NCI-H2107 treated with DMSO at 0.1 percent for 48 hours (cell line): ENCODE measurements at regions not wholly inside any gene's neighbourhood (a gene's known extent, or its start where the extent isn't known, plus 50 kb on each side); places are given as distances from the start of the nearest gene placed in this dataset.

ENCODE experiments used
- DNase-seq: peaks from one replicate; lab custom pipeline; 2025; ENCODE audit not compliant: unreplicated experiment; lab: John Stamatoyannopoulos, UW

GRCh38 chr11:45556851-45557707, 108.3 kb downstream of the CHST1 start:
- DNase-seq = no peak

GRCh38 chr11:45554230-45554967, 111.0 kb downstream of the CHST1 start:
- no peak for DNase-seq

DNA sequence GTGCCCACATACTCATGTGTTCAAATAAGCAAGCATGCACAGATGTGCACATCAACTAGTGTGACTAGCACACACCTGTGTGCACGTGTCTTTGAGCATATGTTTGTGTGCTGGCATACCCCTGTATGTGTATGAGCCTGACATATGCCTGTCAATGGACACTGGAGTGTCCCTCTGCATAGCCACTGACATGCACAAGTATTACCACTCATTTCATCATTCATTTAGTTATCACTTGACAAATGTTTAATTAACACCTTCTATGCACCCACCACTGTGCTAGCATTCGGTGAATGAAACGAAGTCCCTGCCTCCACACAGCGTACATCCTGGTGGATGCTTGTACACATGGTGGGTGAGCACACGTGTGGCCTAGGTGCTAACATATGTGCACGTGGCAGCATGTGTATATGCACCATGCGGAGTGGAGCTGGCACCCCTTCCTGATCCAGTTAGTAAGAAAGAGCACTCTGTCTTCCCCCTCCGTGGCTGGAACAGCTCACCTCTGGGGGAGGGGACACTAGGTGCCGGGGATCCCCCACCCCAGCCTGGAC, 112.0 kb downstream of the CHST1 start:
- no peak for DNase-seq

GRCh38 chr11:45551191-45551713, 114.2 kb downstream of the CHST1 start:
- DNase-seq = no peak

- no peak for DNase-seq
Observed at GRCh38 chr11:45549257-45549656, 116.2 kb downstream of the CHST1 start.

DNA sequence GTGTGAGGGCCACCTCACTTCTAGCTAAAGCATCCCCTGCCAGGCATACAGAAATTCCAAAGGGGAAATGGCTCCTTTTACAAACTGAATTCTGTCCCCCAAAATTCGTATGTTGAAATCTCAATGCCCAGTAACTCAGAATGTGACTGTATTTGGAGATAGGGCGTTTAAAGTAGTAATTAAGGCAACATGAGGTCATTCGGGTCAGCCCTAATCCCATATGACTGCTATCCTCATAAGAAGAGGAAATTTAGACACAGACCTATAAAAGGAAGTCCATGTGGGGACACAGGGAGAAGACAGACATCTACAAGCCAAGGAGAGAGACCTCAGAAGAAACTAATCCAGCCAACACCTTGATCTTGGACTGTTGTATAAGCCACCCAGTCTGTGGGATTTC, 119.1 kb downstream of the CHST1 start:
- DNase-seq = no peak

DNA sequence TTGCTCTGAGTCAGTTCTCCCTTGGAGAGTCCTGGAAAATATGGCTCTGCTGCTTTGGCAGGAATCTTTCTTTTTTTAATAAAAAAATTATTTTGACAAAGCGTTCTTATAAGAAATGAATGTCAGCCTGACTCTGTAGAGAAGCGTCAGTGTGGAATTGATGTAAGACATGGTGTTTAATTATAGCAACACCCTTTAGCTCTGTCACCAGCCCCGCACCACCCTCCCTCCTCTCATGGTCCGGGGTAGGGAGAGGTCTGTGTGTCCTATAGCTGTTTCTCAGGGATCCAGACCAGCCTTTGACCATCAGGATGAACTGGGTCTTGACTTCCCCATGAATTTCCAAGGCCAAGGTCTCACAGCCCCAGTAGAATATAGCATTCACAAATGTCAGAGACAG, 120.6 kb downstream of the CHST1 start:
- no peak for DNase-seq

DNA sequence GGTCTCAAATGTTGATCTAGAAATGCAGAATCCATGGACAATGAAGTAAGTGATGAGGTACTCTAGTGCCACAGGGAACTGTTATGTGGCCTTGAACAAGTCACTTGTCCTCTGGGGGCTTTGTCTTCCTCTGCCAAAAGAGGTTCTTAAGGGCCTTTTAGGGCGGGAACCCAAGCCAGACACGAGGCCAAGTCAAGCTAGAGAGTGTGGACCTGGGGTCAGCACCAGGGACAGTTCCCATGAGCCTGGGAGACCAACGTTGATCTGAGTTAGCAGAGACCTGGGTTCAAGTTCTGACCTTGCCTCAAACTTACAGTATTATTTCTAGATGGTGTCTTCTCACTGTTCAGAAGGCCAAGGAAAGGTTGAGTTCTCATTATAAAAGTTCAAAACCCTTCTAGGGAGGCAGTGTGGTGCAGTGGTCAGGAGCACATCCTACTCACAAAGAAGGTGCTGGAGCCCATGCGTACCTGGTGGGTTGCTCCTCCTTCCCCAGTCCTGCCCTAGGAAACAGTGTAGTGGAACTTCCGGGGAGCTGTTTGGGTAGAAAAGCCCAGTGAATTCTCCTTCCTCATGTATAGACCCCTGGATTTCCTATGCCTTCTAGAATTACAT, 121.5 kb downstream of the CHST1 start:
- DNase-seq = no peak

- DNase-seq = no peak
Observed at GRCh38 chr11:45543081-45543480, 122.3 kb downstream of the CHST1 start.

GRCh38 chr11:45541693-45542434, 123.6 kb downstream of the CHST1 start:
- DNase-seq = no peak

DNA sequence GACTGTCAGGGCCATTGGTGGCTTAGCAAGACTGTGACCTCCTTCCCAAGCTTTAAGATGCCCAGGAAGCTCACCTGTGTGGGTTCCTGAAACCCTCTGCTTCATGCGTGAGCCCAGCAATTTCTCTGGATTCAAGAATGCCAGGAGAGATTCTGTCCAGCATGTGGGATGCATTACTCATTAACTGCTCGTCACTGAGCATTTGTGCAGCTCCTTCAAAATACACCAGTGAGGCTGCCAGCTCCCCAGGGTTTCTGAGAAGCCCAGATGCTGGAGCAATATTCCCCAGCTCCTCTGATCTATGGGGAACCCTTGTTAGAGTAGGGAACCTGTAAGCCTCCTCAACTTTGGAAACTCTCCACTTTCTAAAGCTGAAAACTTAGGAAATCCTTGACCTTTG, 126.5 kb downstream of the CHST1 start:
- no peak for DNase-seq

GRCh38 chr11:45538363-45538762, 127.1 kb downstream of the CHST1 start:
- DNase-seq = no peak

GRCh38 chr11:45537614-45538013, 127.8 kb downstream of the CHST1 start:
- DNase-seq = no peak

- DNase-seq = no peak
Observed at GRCh38 chr11:45535033-45535432, 130.4 kb downstream of the CHST1 start.

DNA sequence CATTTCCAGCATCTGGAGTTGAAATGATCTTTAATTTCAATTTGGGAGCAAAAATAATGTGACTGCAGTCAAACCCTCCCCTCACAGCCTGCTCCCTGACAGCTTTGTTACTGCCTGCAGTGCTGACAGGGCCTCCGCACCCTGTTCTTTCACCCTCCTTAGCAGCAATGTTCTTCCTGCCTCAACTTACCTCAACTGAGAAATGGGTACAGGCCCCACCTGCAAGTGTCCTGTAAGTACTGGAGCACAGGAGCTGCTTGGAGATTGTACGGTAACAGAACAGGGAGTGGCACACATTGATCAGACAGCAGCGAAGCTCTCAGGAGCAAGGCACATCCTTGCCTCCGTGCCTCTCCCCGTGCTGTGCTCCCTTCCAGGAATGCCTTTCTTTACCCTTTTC, 131.3 kb downstream of the CHST1 start:
- DNase-seq = no peak

DNA sequence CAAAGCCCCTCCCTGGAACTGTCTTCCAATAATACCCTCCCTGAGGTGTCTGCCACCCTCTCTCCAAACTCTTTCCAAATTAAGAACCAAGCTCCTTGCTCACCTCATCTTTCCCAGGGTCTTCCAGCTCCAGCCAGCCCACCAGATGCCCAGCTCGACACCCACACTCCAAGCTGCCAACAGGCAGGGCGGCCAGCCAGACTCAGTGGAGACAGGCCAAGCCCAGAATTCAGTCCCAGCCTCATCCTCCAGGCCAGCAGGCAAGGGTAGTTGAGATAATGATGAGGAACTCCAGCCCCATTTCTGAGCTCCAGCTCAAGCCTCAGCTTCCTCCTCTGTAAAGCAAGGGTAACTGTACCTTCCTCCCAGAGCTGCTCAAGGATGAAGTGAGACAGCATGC, 132.9 kb downstream of the CHST1 start:
- DNase-seq = no peak

DNA sequence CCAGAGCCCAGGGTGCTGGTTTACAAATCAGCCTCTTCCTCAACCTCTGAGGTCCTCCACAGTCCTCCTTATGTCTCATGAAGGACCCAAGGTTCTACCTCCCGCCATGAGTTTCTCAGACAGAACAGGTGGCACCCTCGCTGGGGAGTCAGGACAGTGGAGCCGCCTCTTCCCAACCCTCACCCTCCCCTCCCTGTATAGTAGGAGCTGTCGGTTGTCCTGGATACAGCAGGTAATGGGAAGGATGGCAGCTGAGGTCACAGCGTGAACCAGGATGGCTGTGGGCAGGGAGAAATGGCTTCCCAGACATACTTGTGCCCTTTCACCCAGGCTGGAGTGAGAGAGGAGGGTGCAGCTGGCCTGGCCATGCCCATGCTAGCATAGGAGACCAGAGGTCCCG, 134.6 kb downstream of the CHST1 start:
- no peak for DNase-seq

DNA sequence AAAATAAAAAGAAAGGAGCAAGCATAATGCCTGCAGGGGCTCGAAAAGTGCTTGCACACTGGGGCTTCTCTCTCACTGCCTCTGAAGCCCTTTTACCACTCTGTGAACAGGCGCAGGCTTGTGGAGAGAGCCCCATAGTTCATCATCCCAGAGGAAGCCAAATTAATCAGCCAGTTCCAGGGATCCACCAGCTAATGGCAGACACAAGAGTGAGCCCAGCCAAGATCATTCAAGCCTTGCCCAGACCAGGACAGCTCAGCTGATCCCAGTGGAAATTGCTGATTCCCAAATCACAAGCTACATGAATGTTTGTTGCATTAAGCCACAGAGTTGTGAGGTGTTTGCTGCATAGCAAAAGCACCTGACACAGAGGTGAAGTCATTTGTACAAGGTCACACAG, 135.3 kb downstream of the CHST1 start:
- no peak for DNase-seq

- no peak for DNase-seq
Observed at GRCh38 chr11:45528435-45528834, 137.0 kb downstream of the CHST1 start.

DNA sequence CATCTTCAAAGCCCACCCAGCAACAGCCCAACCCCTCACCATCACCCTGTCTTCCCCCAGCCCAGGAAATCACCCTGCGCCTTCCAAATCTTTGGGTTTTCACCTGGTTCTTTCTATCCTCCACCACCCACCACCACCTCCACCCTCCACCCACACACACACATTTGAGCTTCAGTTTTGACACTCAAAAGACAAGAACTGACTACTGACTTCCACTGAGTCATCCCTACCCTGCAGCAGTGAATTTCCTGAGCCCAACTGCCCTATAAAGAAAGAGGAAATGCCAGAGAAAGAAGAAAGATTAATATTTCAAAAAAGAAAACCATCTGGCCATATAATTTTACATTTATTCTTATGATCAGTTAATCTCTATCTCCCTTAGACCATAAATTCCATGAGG, 137.5 kb downstream of the CHST1 start:
- no peak for DNase-seq

DNA sequence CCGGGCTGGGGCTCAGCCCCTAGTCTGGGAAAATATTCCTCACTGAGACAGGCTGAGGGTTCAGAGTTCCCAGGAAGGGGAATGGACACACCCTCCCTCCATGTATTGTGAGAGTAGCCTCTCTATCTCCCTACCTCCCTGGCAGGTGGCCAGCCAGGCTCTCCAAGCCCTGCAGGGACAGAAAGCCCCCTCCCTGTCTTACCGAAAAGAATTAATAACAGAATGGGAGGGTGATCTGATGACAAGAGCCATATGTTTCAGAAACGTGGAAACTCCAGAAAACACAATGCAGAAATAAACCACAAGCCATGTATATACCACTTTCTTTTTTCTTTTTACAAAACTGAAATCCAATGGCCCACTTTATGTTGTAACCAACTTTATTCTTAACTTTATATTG, 140.0 kb downstream of the CHST1 start:
- no peak for DNase-seq
